ENCODE measurements at regions not wholly inside any gene's neighbourhood (a gene's known extent, or its start where the extent isn't known, plus 50 kb on each side); places are given as distances from the start of the nearest gene placed in this dataset.

- Histone ChIP-seq H3K27me3 (no peaks in the 10 kb centered on the region), H3K36me3 (no peaks in the 10 kb centered on the region), H3K27ac (no peak overlapping the region), H3K9me3 (no peaks in the 10 kb centered on the region), H3K4me1 (no peaks in the 10 kb centered on the region), H3K4me3 (no peak overlapping the region)
- WGBS: 83% methylated on average over 8 of the region's 8 CpGs
- DNase-seq (ENCODE audit: low spot score in 2 of 2): no peak
- TF ChIP-seq POLR2A (IDR thresholded peaks at IDR 0.05) (no peak), CTCF (IDR thresholded peaks at IDR 0.05) (no peak), EP300 (IDR thresholded peaks at IDR 0.05) (no peak), POLR2AphosphoS5 (IDR thresholded peaks at IDR 0.05) (no peak)
Measured at GRCh38 chr4:57639561-57640382, 529.6 kb upstream of the IGFBP7 start.

GRCh38 chr4:57635910-57636309 lies 525.7 kb upstream of the IGFBP7 start:
- H3K27ac ChIP-seq: no peak overlapping the region
- H3K4me3 ChIP-seq: no peak overlapping the region
- H3K9me3 ChIP-seq: no peaks in the 10 kb centered on the region
- no peaks in the 10 kb centered on the region for H3K27me3 ChIP-seq
- H3K4me1 ChIP-seq: no peaks in the 10 kb centered on the region
- TF ChIP-seq POLR2AphosphoS5 (IDR thresholded peaks at IDR 0.05): no peak
- no peak for TF ChIP-seq EP300 (IDR thresholded peaks at IDR 0.05)
- H3K36me3 ChIP-seq: no peaks in the 10 kb centered on the region
- no peak for DNase-seq (ENCODE audit: low spot score in 2 of 2)

- H3K27me3 ChIP-seq: no peaks in the 10 kb centered on the region
- H3K36me3 ChIP-seq: no peaks in the 10 kb centered on the region
- WGBS: 70% methylated on average over 3 of the region's 3 CpGs
- no peak for DNase-seq (ENCODE audit: low spot score in 2 of 2)
- H3K9me3 ChIP-seq: no peaks in the 10 kb centered on the region
- no peak overlapping the region for H3K27ac ChIP-seq
- TF ChIP-seq EP300 (IDR thresholded peaks at IDR 0.05): no peak
- TF ChIP-seq POLR2A (IDR thresholded peaks at IDR 0.05): no peak
- TF ChIP-seq CTCF (IDR thresholded peaks at IDR 0.05): no peak
- TF ChIP-seq POLR2AphosphoS5 (IDR thresholded peaks at IDR 0.05): no peak
- H3K4me1 ChIP-seq: no peaks in the 10 kb centered on the region
- no peak overlapping the region for H3K4me3 ChIP-seq
Measured at GRCh38 chr4:57633212-57633859, 523.2 kb upstream of the IGFBP7 start.

GRCh38 chr4:57632564-57632963 lies 522.4 kb upstream of the IGFBP7 start:
- no peak overlapping the region for H3K27ac ChIP-seq
- no peak for TF ChIP-seq EP300 (IDR thresholded peaks at IDR 0.05)
- no peak for TF ChIP-seq POLR2AphosphoS5 (IDR thresholded peaks at IDR 0.05)
- TF ChIP-seq POLR2A (IDR thresholded peaks at IDR 0.05): no peak
- TF ChIP-seq CTCF (IDR thresholded peaks at IDR 0.05): no peak
- no peaks in the 10 kb centered on the region for H3K36me3 ChIP-seq
- no peak overlapping the region for H3K4me3 ChIP-seq
- no peaks in the 10 kb centered on the region for H3K27me3 ChIP-seq
- no peaks in the 10 kb centered on the region for H3K4me1 ChIP-seq
- no peak for DNase-seq (ENCODE audit: low spot score in 2 of 2)
- no peaks in the 10 kb centered on the region for H3K9me3 ChIP-seq
- 94% methylated on average over 2 of the region's 2 CpGs for WGBS

GRCh38 chr4:57631147-57631546 lies 521.0 kb upstream of the IGFBP7 start:
- no peak overlapping the region for H3K27ac ChIP-seq
- TF ChIP-seq EP300 (IDR thresholded peaks at IDR 0.05): no peak
- no peak for DNase-seq (ENCODE audit: low spot score in 2 of 2)
- no peak overlapping the region for H3K4me3 ChIP-seq
- no peaks in the 10 kb centered on the region for H3K4me1 ChIP-seq
- WGBS: 79% methylated on average over 4 of the region's 4 CpGs
- H3K27me3 ChIP-seq: no peaks in the 10 kb centered on the region
- H3K36me3 ChIP-seq: no peaks in the 10 kb centered on the region
- H3K9me3 ChIP-seq: peaks cover 2% of the 10 kb centered on the region

GRCh38 chr4:57628004-57628403 lies 517.8 kb upstream of the IGFBP7 start:
- H3K36me3 ChIP-seq: no peaks in the 10 kb centered on the region
- H3K4me3 ChIP-seq: no peak overlapping the region
- DNase-seq (ENCODE audit: low spot score in 2 of 2): no peak
- H3K27me3 ChIP-seq: no peaks in the 10 kb centered on the region
- peaks cover 8% of the 10 kb centered on the region for H3K9me3 ChIP-seq
- TF ChIP-seq POLR2AphosphoS5 (IDR thresholded peaks at IDR 0.05) (no peak), EP300 (IDR thresholded peaks at IDR 0.05) (no peak), CTCF (IDR thresholded peaks at IDR 0.05) (no peak), POLR2A (IDR thresholded peaks at IDR 0.05) (no peak)
- H3K4me1 ChIP-seq: no peaks in the 10 kb centered on the region
- 94% methylated on average over 5 of the region's 5 CpGs for WGBS
- no peak overlapping the region for H3K27ac ChIP-seq

Measured in suprapubic skin (tissue), 4 donors.